Kidney glomerular epithelial cell (primary cell): ENCODE measurements at regions not wholly inside any gene's neighbourhood (a gene's known extent, or its start where the extent isn't known, plus 50 kb on each side); places are given as distances from the start of the nearest gene placed in this dataset.

ENCODE experiments used
- DNase-seq: peaks from one replicate; lab custom pipeline; 2025; lab: John Stamatoyannopoulos, UW

DNA sequence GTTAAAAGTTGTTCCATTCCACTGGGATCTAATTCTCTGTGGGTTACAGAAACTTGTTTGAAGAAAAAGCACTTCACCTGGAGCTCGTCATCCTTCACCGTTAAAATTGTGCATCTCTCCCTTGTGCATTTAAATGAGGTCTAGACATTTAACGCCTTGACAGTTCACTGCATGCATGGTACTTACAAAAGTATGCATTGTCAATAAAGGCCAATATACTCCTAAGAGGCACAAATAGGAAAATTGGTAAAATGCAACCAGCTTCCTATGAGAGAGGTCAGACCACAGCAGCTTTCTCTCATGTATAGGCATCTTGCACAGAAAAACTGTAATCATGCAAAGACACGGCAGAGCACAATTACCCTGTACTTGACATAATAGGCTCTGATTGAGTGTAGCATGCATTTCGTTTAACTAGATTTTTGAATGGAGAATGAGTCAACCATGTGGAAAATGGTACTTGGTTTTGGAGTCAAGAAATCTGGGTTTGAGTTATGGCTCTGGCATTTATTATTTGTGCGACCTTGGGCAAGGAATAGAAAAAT lies 378.5 kb downstream of the RFPL4B start:
- DNase-seq: no peak

DNA sequence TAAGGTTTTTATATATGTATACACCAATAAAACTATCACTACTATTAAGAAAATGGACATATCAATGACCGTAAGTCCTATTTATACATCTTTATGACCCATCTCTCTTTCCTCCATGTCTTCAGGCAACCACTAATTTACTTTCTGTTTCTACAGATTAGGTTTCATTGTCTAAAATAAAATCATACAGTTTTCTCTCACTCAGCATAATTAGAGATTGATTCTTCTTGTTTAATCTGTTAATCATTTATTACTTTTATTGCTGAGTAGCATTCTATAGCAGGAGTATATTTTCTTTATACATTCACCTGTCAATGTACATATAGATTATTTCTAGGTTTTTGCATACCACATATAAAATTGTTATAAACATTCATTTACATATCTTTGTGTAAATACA lies 388.0 kb downstream of the RFPL4B start:
- no peak for DNase-seq

DNA sequence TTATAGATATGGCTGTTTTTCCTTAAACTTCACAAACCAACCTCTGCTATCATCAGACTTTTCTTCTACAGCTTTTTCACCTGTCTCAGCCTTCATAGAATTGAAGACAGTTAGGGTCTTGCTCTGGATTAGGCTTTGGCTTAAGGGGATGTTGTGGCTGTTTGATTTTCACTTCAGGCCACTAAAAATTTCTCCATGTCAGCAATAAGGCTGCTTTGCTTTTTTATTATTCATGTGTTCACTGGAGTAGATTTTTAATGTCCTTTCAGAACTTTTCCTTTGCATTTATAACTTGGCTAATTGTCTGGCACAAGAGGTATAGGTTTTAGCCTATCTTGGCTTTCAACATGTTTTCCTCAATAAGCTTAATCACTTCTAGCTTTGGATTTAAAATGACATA lies 392.6 kb downstream of the RFPL4B start:
- DNase-seq: no peak

DNA sequence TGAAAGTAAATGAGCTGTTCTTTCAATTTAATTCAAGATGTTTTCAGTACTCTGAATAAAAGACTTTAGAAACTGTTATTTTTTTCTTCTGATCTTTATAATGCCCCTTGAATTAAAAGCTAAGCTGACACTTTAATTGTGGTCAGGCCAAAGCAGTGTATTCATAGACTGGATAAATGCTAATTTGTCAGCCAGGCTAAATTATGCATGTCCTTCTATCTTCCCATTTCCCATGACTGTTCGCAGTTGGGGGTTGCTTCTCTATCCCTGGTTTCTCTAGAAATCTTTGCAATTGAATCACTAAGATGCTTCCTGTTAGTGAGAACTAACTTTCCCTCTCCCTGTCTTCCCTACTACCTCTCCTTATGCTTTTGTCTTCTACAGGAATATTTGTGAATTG lies 396.2 kb downstream of the RFPL4B start:
- DNase-seq: no peak

DNA sequence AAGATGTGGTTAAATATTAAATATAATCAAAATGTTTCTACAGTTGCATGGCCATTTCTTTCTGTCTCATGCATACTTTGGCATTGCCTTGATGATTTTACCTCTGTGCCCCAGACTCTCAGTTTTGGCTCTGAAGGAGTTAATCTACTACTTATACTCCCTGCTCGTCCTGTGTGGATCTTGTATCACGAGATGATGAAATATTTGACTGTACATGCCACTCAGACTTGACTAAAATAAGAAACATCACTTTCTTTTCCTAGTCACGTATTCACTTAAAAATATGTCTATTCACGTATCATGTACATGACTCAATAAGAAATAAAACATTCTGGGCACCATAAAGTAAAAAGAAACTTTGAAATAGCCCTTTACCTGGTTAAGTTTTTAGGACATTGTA lies 397.7 kb downstream of the RFPL4B start:
- no peak for DNase-seq

DNA sequence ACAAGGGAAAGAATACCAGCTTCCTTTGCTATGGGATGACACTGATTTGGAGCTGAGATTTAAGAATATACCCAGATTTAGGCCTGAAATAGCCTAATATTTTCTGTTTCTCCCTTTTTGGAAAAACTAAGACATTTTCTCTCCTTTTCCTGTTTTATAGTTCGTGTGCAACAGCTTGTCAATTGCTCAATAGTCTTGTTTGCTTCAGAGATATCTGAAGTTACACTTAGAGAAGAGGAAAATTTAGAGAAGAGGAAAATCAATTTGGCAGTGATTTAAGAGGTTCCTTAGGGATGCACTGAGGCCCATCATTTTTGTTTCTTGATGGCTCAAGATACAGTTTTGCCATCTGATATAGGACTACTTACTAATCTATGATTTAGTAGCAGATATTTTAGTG lies 398.6 kb downstream of the RFPL4B start:
- DNase-seq: no peak

DNA sequence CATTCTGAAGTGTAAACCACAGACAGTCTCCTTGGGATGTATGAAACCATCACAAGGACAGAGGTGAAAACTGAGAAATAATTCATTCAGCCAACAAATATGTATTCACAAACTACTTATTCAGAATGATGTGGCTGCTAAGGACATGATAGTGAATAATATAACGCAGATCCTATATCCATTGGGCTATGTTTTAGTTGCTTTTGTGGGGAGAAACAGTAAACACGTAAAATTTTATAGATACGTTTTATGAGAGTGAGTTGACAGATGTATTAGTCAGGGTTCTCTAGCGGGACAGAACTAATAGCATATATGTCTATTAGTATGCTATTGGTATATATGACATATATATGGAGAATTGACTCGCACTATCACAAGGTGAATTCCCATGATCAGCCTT lies 402.5 kb downstream of the RFPL4B start:
- DNase-seq: no peak

DNA sequence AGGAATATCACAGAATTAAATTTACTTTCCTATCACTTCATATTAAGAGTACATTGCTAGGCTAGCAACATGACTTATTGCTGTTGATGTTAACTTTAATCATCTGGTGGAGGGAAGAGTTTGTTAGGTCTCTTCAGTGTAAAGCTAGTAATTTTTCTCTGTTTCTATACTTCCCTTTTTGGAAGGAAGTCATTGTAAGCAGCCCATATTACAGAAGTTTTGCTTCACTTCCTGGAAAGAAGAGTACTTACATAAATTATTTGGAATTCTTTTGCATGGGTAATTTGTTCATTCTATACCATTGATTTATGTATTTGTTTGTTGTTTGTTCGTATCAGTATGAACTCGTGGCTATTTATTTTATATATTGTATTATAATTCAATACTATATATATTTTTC lies 405.2 kb downstream of the RFPL4B start:
- no peak for DNase-seq

DNA sequence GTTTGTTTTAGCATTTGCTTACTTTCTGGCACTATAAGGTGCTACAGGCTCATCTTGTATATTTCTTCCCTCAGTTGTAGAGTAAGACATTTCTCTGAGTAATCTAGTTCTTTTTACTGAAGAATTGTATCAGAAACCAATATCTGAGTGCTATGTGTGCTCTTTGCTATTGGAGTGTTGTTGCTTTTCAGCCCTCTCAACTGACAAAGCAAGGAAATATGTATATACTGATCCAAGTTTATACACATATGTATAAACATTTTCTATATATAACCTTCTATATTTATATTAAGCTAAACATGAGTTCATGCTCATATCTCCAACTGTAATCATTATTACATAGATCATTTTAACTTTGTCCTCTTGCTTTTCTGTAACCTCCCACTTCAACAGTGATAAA lies 405.7 kb downstream of the RFPL4B start:
- no peak for DNase-seq

DNA sequence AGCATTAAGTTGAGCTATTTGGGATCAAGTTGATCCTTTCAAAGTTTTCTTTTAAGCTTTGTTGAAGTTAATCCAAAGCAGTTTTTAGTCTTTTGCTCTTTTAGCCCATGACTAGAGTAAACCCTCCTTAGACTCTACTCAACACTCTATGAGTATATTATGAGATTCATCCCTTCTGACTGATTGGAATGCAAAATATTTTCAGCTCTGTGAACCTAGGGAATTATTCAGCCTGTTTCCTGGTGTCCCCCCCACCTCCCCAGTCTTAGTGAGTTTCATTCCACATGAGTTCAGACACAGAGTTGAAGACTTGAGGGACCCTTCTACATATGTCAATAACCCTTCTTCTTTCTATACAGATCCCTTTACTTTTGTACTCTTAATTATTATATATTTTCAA lies 413.7 kb downstream of the RFPL4B start:
- DNase-seq: no peak

DNA sequence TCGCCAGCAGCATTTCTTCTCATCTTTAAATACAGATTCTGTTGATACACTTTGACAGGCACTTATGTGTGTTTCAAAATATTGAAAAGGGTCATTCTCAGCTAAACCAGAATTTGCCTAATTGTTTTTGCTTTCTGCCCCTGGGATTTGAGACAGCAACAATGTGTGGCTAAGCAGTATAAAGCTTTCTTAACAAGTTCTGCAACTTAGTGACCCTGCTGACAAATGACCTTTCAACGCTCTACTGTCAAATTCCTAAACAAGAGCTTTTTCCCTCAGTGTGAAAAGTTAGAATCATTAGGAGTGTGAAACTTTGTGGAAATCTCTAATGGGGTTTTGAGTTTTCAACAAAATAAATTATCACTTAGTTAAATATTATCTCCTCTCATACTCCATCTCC lies 414.6 kb downstream of the RFPL4B start:
- DNase-seq: no peak

DNA sequence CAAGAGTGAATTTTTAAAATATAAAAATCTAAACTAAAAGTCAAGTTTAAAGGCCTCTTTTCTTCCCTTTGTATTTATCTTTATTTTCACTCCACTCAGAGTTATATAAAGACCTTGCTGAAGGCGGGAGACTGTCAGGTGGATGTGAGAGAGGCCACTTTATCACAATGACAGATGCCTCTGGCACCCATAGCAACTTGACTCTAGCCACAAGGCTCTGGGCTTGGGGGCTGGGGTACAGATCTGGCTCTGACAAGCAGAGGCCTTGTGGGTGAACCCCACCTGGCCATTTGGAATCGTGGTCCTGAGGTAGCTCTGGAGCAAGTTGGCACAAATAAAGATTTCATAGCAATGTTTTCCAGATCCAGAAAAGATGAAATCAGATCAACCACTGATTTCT lies 417.2 kb downstream of the RFPL4B start:
- no peak for DNase-seq

DNA sequence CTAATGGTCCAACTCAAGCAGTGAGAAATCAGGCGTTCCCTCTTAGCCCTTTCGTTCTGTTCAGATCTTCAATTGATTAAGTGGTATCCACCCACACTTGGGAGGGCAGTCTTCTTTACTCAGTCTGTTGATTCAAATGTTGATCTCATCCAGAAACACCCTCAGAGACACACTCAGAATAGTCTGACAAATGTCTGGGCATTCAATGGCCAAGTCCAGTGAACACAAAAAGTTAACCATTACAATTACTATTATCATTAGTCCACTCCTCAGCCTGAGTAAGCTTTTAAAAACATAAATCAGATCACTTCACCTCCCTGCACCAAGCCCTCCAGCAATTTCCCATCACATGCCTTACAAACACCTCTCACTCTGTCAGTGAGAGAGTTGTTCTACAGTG lies 423.2 kb downstream of the RFPL4B start:
- peak; percentile 84 for DNase-seq

DNA sequence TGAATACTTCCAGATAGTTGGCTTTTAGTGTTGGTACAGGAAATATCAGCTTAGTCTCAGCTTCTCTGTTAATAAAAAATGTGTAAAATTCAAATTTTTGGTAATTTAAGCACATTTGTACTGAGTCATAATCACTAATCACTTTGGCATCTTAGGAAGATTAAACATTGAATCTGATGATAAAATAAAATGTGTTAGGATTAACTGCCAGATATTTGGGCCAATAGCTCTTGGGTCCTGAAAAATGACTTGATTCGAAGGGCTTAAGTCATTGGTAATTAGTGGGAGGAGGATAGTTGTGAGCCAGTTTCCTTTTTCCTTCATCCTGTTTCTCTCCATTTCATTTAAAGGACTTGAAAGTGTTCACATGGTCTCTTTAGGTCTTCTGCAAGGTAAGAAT lies 426.1 kb downstream of the RFPL4B start:
- DNase-seq: peak; percentile 4

DNA sequence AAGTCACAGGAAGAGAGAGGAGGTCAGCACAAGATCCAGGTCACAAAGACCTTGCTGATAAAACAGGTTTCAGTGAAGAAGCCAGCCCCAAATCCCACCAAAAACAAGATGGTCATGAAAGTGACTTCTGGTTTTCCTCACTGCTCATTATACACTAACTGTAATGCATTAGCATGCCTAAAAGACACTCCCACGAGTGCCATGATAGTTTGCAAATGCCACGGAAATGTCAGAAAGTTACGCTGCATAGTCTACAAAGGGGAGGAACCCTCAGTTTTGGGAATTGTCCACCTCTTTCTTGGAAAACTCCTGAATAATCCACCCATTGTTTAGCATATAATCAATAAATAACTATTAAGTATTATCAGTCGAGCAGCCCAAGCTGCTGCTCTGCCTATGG lies 427.2 kb downstream of the RFPL4B start:
- no peak for DNase-seq

DNA sequence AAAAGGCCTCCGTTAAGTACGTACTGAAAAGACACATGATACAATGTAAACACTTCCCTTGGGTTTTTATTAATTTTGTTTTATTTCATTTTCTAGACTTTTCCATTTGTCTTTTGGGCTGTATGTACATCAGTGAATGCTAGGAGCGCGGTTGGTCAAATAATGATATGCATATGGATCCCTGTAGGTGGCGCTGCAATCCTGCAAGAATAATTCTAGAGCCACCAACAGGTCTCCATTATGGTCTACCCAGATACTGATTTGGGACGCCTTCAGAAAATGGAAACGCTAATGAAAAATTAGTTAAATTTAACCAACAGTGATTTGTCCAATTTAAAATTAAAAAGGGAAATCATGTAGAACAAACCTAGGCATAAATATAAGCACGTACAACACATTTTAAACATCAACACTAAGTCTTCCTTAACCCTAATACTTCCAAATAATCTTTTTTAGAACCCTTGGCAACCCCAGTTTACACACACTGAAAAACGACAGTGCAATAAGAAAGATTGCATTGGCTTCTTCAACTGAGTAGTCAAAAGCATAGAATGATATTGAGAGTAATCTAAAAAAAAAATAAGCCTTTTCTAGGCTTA lies 433.5 kb downstream of the RFPL4B start:
- DNase-seq: peak; percentile 71

DNA sequence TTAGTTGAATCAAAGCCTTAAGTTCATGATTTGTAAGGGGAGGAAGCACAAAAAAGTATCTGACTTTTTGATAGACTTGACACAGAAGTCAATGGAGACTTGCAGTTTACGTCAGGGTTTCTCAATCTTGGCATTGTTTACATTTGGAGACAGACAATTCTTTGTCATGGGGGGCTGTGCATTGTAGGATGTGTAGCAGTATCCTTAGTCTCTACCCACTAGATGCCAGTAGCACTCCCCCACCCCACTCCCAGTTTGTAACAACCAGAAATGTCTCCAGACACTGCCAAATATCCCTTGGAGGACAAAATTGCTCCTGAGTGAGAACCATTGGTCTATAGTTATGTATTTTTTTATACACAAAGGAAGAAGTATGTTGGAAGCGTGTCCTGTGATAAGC lies 434.1 kb downstream of the RFPL4B start:
- peak; percentile 46 for DNase-seq

DNA sequence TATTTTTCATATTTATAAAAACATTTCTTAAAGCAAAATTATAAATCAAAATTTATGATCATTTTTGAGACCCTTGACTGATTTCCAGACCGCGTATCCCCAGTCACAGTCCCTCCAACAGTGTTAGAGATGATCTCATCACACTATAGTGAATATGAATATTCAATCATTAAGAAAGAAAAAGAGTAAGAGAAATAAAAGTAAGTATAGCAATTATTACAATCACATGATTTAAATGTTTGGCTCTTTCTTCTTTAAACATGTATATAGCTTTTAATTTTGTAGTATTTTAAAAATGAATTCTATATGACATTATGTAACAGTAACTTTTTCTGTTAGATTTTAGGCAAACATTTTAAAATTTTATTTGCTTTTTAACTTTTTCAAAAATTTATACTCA lies 438.3 kb downstream of the RFPL4B start:
- DNase-seq: no peak

DNA sequence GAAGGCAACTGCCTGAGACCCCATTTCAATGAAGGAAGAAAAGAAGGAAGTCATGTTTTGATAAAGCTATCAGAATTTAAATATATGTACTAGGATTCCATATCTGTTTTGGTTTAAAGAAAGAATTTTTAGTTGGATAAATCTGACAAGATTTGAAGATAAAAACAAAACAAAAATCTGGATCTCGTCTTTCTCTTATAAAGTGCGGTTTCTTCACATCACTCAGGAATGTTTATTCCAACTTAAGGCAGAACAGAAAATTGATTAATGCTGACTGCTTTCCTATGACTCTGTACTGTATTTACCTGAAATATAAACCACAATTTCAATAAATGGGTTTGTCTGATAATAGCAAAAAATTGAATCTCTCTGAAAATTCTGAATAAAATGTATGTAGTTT lies 439.7 kb downstream of the RFPL4B start:
- DNase-seq: no peak

DNA sequence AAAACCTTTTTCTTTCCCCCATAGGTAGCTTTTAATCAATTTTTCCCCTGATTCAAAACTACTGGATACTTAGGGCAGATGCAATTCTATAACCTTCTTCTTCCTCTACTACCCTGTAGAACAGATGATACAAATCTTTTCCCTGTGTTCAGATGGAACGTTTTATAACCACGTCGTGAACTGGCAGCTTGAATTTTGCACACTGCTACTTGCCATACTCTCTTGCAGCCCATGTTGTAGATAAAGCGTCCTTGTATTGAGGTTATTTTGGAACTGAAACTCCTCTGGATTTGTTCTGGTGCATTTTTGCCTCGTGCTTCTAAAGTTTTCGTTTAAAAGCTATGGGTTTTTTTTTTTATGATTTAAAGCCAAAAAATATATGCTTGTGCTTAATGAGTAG lies 440.2 kb downstream of the RFPL4B start:
- DNase-seq: no peak

DNA sequence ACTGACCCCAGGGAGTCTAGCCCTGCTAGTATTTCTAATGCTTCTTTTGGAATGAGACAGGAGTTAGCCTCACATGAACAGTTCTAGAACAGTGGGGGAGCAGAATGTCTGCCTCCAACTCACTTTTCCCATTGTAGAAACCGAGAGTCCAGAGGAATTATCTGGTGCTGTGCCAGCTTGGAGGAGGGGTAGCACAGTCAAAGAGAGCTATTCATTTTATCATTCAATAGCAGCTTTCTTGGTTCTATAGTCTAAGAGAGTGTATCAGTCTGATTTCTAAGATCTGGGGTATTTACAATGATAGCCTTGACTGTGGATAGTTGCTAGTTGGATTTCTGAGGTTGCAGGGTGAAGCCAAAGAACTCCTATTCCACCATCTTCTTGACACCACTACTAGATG lies 448.2 kb downstream of the RFPL4B start:
- DNase-seq: no peak

DNA sequence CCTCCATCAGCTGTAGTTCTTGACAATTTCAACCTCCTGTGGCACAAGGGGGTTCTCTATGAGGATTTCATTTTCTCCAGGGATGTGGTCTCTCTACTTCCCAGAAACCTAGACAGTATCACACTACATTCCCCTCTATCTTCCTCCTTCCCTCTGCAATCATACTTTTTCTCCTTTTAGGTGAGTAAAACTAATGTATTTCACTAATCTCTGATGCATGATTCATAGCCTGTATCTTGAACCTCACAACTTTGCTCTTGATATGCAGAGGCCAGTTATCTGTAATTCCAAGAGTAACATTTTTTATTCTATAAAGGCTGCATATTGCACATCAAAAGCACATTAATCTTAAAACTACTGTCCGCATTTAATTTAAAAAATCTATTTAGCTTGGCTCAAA lies 449.6 kb downstream of the RFPL4B start:
- DNase-seq: no peak

DNA sequence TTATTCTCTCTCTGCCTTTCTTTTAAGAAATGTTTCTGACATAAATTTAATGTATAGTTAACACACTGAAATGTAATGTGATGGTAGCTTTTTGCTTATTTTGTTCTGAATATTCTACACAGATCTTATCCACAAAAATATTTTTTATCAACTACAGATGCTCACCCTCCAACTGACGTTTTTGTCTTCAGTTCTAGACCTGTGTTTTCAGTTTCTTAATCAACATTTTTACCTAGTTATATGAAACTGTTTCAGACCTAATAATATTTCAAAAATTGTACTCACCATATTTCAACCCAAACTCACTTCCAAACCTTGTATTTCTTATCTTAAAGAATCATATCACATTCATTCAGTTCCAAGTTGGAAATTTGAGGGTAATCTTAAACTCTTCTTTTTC lies 452.8 kb downstream of the RFPL4B start:
- DNase-seq: no peak

DNA sequence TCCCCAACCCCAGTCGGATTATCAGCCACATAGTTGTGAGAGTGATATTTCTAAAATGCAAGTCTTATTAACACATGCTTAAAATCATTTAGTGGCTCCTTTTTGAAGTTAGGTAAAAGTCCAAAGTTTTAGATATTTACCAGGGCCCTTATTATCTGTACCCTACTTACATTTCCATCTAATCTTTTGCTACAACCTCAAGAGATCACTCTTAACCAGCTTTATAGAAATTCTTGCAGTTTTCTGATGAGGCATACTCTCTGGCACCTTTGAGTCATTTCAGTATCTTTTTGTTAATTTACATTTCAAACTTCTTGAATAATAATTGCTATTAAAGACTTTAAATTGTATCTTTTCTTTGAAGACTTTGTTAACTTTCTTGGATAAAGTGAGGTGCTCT lies 453.3 kb downstream of the RFPL4B start:
- no peak for DNase-seq

DNA sequence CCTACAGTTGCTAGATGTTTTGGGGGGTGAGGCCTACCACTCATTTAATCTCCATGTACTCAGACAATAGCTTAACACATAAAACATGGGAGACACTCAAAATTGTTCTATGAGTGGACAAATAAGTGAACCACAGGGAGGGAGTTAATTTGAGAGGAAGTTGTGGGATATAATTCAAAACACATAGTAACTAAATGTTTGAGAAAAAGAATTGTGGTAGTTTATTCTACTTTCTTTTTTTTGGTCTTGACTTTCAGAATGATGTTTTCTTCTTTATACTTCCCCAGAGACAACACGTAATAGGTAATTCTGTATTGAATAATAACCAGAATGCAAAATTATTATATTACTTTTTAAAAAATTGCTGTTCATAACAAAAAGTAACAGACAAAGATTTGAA lies 453.8 kb downstream of the RFPL4B start:
- no peak for DNase-seq
